Daoy (cell line): ENCODE measurements at regions not wholly inside any gene's neighbourhood (a gene's known extent, or its start where the extent isn't known, plus 50 kb on each side); places are given as distances from the start of the nearest gene placed in this dataset.

Source experiments
- DNase-seq: peaks from one replicate; pipeline ENCODE4 v3.0.0-alpha.2; 2015; ENCODE audit warnings: low read depth

DNA sequence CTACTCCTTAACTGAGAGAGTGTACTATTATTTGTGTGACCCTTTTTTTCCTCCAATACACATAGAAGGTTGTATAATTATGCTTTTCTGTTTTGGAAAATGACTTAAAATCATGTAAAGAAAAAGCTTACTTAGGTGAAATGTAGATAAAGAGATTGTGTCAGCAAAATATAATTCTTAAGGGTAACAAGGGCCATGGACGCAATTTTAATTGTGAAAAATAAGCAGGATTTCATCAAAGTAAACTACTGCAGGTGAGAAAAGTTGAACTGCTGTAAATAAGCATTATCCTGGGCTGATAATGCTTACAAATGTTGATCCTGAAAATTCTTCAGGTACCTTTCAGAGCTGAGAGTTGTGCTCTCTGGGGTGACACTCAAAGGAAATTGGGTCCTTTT lies 141.5 kb downstream of the RPIA start:
- no peak for DNase-seq

GRCh38 chr2:88834376-88834775 lies 142.9 kb downstream of the RPIA start:
- no peak for DNase-seq

DNA sequence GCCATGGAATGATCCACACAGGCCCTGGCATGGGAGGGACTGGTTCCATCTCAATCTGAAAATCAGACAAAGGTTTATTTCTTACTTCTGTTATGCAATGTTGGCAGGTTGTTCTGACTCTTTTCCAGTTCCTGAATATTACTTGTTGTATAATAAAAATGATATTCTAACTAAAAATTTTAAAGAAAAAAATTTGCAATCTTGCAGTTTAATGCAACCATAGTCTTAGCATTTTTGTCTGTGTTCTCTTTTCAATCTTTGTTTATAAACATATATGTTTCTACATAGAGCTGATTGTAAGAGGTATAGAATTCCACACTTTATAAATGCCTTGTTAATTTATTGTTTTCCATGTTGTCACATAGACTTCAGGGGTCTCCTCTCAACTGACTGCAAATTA lies 143.4 kb downstream of the RPIA start:
- no peak for DNase-seq

DNA sequence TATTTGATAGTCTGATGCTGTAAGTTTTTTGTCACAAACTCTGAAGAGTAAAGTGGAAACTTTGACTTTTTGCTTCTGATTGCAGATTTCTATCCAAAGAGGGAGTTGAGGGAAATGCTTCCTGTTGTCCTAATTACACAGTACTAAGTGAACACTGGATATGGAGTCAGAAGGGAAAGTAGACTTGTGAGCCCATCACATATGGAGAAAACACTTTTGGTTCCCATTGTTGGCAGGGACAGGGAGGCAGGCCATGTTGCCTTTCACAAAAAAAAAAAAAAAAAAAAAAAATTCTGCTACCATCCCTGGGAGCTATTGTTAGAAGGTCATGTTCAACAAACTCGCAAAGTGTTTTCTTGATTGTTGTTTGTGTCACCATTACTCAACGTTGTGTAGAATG lies 144.3 kb downstream of the RPIA start:
- no peak for DNase-seq

DNA sequence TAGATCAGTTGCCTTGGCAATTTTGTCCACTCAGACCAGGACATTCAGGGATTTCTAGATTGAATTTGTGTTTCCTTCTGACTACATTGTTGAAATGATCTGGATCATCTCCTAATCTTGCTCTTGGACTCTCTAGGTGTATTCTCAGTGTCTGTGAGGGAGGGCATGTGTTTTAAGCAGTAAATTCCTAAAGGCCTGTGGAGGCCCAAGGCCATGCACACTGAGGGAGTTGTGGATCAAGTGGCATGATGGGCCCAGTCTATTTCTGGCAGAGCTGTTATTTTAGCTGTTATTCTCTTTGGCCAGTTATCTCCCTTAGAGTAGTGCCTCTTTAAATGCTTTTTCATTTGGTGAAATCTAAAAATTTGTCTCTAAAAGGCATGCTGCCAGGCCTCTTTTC lies 144.9 kb downstream of the RPIA start:
- DNase-seq: no peak

GRCh38 chr2:88837511-88838160 lies 146.2 kb downstream of the RPIA start:
- no peak for DNase-seq

DNA sequence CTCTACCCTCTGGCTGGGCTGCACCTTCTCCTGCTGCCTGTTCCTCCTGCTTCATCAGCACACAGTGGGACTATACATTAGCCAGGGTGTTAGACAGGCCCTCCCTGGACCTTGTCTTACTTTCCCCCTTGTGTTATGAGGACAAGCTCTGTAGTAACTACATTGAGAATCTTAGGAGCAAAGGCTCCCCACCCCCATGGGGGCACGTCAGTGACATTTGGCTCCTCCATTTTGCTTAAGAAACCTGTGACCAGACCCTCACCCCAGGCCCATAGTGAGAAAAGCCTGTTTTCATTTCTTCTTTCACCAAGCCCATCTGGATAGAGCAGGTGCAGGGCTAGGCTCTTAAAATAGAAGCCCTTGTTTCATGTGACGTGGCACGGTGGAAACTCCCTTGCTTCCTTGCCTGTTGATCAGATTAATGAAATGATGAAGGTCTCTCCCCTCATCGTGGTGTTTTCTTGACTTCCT lies 146.7 kb downstream of the RPIA start:
- no peak for DNase-seq

- DNase-seq: no peak
Measured at GRCh38 chr2:88841224-88841929, 149.9 kb downstream of the RPIA start.

DNA sequence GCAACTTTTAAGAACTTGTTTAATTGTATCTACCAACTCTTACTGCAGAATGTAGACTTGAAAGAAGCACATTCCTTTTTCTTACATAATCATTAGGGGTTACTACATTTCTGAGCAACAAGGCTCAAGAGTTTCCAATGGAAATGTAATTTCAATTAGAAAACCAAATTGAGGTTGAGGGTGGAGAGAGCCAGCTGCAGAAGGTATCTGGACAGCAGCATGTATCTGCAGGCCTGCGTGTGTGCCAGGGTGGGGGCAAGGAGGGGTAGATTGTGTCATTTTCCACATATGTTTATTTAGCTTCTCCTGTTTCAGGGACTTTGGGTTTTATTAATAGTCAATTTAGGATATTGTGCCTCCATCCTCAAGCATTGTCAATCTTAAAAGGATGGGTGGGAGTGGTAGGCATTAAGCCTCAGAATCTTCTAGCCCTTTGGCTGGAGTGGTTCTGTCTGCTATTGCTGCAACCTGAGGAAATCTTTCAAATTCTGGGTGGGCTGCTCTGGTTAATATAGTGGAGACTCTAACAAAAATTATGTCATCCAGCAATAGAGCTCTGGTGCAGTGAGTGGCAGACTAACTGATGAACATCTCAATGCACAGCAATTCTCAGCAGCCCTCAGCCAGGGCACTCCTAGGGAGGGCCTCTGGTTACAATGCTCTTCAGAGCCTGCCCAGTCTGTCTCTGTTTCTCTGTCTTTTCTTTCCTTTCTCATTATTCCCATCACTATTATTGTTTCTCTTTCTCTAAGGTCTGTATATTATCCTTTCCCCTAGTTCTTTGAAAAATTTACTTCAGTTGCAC lies 151.4 kb downstream of the RPIA start:
- DNase-seq: no peak

DNA sequence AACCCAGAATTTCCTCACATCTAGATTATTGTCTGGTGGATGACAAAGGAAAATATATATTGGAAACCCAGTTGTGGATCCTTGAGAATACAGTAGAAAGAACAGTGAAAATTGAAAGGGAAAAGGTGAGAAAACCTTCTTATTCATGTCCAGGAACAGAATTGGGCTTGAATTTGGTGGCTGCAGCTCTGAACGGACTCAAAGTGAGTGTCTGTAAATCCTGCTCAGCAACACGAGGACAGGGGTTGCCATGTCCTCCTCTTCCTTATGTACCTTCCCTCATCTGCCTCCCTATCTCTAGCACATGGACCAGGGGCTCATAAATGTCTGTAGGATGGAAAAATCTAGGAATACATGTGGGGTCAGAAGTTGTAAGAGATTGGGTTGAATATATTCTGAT lies 152.2 kb downstream of the RPIA start:
- no peak for DNase-seq

GRCh38 chr2:88844960-88845359 lies 153.5 kb downstream of the RPIA start:
- no peak for DNase-seq

GRCh38 chr2:88845772-88846661 lies 154.5 kb downstream of the RPIA start:
- DNase-seq: no peak

DNA sequence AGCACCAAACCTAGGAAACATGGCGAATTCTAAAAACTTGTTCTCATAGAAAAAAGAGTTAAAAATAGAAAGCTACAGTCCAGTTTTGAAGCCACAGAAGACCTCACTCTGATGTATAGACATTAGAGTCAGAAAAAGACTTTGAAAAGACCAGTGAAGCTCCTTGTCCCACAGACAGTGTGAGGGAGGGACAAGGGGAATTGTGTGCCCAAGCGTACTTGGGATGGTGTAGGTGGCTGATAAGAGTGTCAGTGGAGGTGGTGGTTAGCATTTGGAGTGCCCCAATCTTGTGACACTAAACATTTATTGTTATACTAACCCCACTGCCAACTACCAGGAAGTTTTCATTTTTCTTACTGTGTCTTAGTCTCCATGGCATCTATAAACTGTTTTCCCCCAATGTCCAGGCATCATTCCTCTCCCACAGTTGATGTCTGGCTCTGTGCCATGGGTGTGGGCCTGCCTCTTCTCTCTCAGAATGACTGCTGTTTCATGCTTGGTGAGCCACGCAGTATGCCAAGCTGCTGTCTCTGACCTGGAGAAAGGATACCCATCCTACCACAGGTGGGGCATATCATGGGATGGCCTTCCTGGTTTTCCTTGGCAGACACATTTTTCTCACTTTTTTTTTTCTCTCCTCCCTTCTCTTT lies 161.4 kb downstream of the RPIA start:
- DNase-seq: peak; percentile 48

GRCh38 chr2:88853403-88853790 lies 161.9 kb downstream of the RPIA start:
- no peak for DNase-seq

GRCh38 chr2:88854528-88854927 lies 163.1 kb downstream of the RPIA start:
- no peak for DNase-seq

DNA sequence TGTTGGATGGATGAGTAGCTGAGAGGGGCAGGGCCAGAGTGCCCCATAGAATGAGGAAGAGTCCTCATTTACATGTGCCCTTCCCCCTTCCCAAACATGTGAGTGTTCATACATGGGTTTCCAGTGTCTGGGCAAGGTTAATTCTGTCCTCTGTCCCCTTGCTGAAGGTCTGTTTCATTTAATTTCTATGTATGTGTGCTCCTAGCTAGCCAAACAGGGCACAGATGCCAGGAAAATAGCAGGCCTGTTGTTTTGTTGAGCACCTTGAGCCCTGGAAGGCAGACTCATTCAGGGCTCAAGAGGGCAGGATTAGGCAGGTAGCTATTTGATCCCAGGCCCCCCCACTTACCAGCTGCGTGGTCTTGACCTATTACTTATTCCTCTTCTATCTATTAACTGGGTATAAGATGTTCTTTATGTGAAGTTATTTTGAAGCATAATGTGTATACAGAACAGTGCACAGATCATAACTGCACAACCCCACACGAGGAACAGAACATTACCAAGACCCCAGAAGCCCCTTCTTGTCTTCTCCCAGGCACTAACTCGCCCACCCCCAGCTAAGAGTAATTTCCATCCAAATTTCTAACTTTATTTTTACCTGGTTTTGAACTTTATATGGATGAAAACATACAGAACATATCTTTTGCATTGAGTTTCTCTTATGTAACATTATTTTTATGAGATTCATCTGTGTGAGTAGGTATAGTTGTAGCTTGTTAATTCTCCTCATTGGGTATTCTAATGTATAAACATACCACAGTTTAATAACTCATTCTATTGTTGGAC lies 164.3 kb downstream of the RPIA start:
- no peak for DNase-seq

GRCh38 chr2:88856409-88857135 lies 165.1 kb downstream of the RPIA start:
- no peak for DNase-seq

DNA sequence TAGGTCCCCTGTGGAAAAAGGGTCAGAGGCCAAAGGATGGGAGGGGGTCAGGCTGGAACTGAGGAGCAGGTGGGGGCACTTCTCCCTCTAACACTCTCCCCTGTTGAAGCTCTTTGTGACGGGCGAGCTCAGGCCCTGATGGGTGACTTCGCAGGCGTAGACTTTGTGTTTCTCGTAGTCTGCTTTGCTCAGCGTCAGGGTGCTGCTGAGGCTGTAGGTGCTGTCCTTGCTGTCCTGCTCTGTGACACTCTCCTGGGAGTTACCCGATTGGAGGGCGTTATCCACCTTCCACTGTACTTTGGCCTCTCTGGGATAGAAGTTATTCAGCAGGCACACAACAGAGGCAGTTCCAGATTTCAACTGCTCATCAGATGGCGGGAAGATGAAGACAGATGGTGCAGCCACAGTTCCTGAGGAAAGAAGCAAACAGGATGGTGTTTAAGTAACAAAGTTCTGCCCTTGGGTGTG lies 165.8 kb downstream of the RPIA start:
- no peak for DNase-seq

- peak; percentile 76 for DNase-seq
Measured at GRCh38 chr2:88857951-88858411, 166.5 kb downstream of the RPIA start.
